Right atrium auricular region (tissue), 2 donors: ENCODE measurements at regions not wholly inside any gene's neighbourhood (a gene's known extent, or its start where the extent isn't known, plus 50 kb on each side); places are given as distances from the start of the nearest gene placed in this dataset.

ENCODE experiments used
- DNase-seq: peaks from one replicate; pipeline ENCODE4 v3.0.0-alpha.2; 2019; ENCODE audit warnings: low spot score
- H3K27ac ChIP-seq, 2 donors: fragments of 200-600 bp; sonication (generic); 1 replicate in 1 of 2; 2 replicates in 1 of 2; pipeline ENCODE4 v1.5.1; 2016 to 2019
- H3K27me3 ChIP-seq, 2 donors: fragments of 200-600 bp; sonication (generic); one replicate each; pipeline versions ENCODE4 v1.5.1 to v1.6.0; 2017 to 2019
- H3K36me3 ChIP-seq: fragments of 200-600 bp; sonication (generic); one replicate; pipeline ENCODE4 v1.5.1; 2016
- H3K4me1 ChIP-seq, 2 donors: fragments of 200-600 bp; sonication (generic); one replicate each; pipeline versions ENCODE4 v1.5.1 to v1.6.0; 2017 to 2019
- H3K4me3 ChIP-seq, 2 donors: fragments of 200-600 bp; sonication (generic); 1 replicate in 1 of 2; 2 replicates in 1 of 2; pipeline ENCODE4 v1.5.1; 2017 to 2019; ENCODE audit warnings: mild to moderate bottlenecking in 1 of 2, moderate library complexity in 1 of 2
- H3K9me3 ChIP-seq, 2 donors: fragments of 200-600 bp; sonication (generic); one replicate each; pipeline ENCODE4 v1.5.1; 2019
- CTCF ChIP-seq, 2 donors: fragments of 200-600 bp; sonication (generic); IDR thresholded peaks; one replicate each; pipeline ENCODE4 v1.5.1; 2019; ENCODE audit warnings: antibody characterized with exemption in 2 of 2

GRCh38 chr20:55360895-55361294 is 644.4 kb downstream of the CBLN4 start:
- no peaks in the 10 kb centered on the region for H3K4me1 ChIP-seq
- no peak overlapping the region for H3K4me3 ChIP-seq
- no peaks in the 10 kb centered on the region for H3K27me3 ChIP-seq
- DNase-seq, result no peak
- H3K27ac ChIP-seq, result no peak overlapping the region
- TF ChIP-seq CTCF (IDR thresholded peaks at IDR 0.05), result no peak
- H3K9me3 ChIP-seq, result no peaks in the 10 kb centered on the region
- H3K36me3 ChIP-seq, result no peaks in the 10 kb centered on the region

GRCh38 chr20:55354720-55355119 is 650.6 kb downstream of the CBLN4 start:
- no peak for TF ChIP-seq CTCF (IDR thresholded peaks at IDR 0.05)
- no peak for DNase-seq
- H3K27me3 ChIP-seq, result no peaks in the 10 kb centered on the region
- H3K36me3 ChIP-seq, result no peaks in the 10 kb centered on the region
- no peak overlapping the region for H3K4me3 ChIP-seq
- no peaks in the 10 kb centered on the region for H3K9me3 ChIP-seq
- H3K4me1 ChIP-seq, result no peaks in the 10 kb centered on the region
- H3K27ac ChIP-seq, result no peak overlapping the region

- H3K9me3 ChIP-seq, result no peaks in the 10 kb centered on the region
- no peaks in the 10 kb centered on the region for H3K27me3 ChIP-seq
- no peaks in the 10 kb centered on the region for H3K36me3 ChIP-seq
- no peak overlapping the region for H3K4me3 ChIP-seq
- DNase-seq, result no peak
- no peak overlapping the region for H3K27ac ChIP-seq
- no peaks in the 10 kb centered on the region for H3K4me1 ChIP-seq
- TF ChIP-seq CTCF (IDR thresholded peaks at IDR 0.05), result no peak
Observed at GRCh38 chr20:55353206-55353605, 652.1 kb downstream of the CBLN4 start.

GRCh38 chr20:55348223-55348622 is 657.1 kb downstream of the CBLN4 start:
- H3K36me3 ChIP-seq, result no peaks in the 10 kb centered on the region

GRCh38 chr20:55342822-55343221 is 662.5 kb downstream of the CBLN4 start:
- H3K36me3 ChIP-seq, result no peaks in the 10 kb centered on the region
- no peak for TF ChIP-seq CTCF (IDR thresholded peaks at IDR 0.05)
- no peaks in the 10 kb centered on the region for H3K9me3 ChIP-seq
- H3K27me3 ChIP-seq, result no peaks in the 10 kb centered on the region
- no peak overlapping the region for H3K4me3 ChIP-seq
- no peak for DNase-seq
- H3K27ac ChIP-seq, result no peak overlapping the region
- H3K4me1 ChIP-seq, result no peaks in the 10 kb centered on the region

More at GRCh38 chr20:55348223-55348622, 657.1 kb downstream of the CBLN4 start:
- H3K4me1 ChIP-seq, result no peaks in the 10 kb centered on the region
- no peak for TF ChIP-seq CTCF (IDR thresholded peaks at IDR 0.05)
- no peak overlapping the region for H3K4me3 ChIP-seq
- no peak for DNase-seq
- H3K27me3 ChIP-seq, result no peaks in the 10 kb centered on the region
- no peak overlapping the region for H3K27ac ChIP-seq
- no peaks in the 10 kb centered on the region for H3K9me3 ChIP-seq

- Histone ChIP-seq H3K27ac (no peak overlapping the region), H3K27me3 (no peaks in the 10 kb centered on the region), H3K36me3 (no peaks in the 10 kb centered on the region), H3K9me3 (no peaks in the 10 kb centered on the region), H3K4me3 (no peak overlapping the region), H3K4me1 (no peaks in the 10 kb centered on the region)
- no peak for DNase-seq
- no peak for TF ChIP-seq CTCF (IDR thresholded peaks at IDR 0.05)
Observed at GRCh38 chr20:55333798-55334197, 671.5 kb downstream of the CBLN4 start.
